Nephron (organoid): ENCODE measurements at regions not wholly inside any gene's neighbourhood (a gene's known extent, or its start where the extent isn't known, plus 50 kb on each side); places are given as distances from the start of the nearest gene placed in this dataset.

Source experiments
- H3K27ac Mint-ChIP-seq, 3 experiments: 2 replicates each; pipeline ENCODE4 v1.8.0; 2020; ENCODE audit warnings: mixed read lengths in 3 of 3, mild to moderate bottlenecking in 2 of 3, moderate library complexity in 1 of 3
- H3K27me3 Mint-ChIP-seq: 2 replicates; pipeline ENCODE4 v1.8.0; 2021; ENCODE audit warnings: low read depth, mild to moderate bottlenecking, moderate library complexity, mixed read lengths
- H3K36me3 Mint-ChIP-seq: 2 replicates; pipeline ENCODE4 v1.8.0; 2020; ENCODE audit warnings: low read depth, mixed read lengths
- H3K4me1 Mint-ChIP-seq: 2 replicates; pipeline ENCODE4 v1.8.0; 2020; ENCODE audit warnings: mixed read lengths
- H3K4me3 Mint-ChIP-seq, 3 experiments: 2 replicates each; pipeline ENCODE4 v1.8.0; 2020; ENCODE audit warnings: mild to moderate bottlenecking in 3 of 3, mixed read lengths in 3 of 3, moderate library complexity in 2 of 3
- H3K9me3 Mint-ChIP-seq: 2 replicates; pipeline ENCODE4 v1.8.0; 2020; ENCODE audit warnings: mixed read lengths
- TF ChIP-seq, protein P1 (sequence below), 3 experiments: fragments of 200-600 bp; sonication (generic); IDR thresholded peaks; one replicate each; pipeline ENCODE4 v1.5.0; 2021; ENCODE audit warnings: antibody characterized with exemption in 3 of 3; ENCODE audit not compliant: unreplicated experiment in 3 of 3

DNA sequence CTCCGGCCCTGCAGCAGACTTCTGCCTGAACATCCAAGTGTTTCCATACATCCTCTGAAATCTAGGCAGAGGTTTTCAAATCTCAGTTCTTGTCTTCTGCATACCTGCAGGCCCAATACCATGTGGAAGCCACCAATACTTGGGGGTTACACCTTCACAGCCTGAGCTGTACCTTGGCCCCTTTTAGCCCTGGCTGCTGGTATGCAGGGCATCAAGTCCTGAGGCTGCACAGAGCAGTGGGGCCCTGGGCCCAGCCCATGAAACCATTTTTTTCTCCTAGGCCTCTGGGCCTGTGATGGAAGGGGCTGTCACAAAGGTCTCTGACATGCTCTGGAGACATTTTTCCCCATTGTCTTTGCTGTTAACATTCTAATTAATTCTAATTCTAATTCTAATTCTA, 680.6 kb downstream of the ELAVL2 start:
- Mint-ChIP-seq H3K27ac (no peak overlapping the region), H3K4me3 (no peak overlapping the region), H3K9me3 (peaks cover 15% of the 10 kb centered on the region)

DNA sequence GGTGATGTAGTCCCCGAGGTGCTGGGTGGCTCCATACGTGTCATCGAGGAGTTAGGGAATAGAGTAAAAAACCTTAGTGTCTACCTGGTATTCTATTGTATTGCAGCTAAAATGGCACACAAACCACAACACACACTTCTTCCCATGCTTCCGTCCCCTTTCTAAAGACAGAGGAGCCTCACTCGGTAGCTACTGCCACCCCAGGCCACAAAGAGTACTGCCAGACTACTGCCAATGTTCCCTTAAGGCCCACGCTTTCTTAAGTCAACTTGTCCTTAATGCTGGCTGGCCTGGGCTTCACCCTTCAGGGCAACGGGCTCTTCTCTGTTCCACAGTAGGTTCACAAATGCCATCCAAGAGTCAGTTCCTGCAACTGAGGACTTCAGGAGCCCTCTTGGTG, 673.0 kb downstream of the ELAVL2 start:
- peaks cover 6% of the 10 kb centered on the region for H3K9me3 Mint-ChIP-seq
- H3K4me3 Mint-ChIP-seq = no peak overlapping the region
- no peak overlapping the region for H3K27ac Mint-ChIP-seq
- H3K36me3 Mint-ChIP-seq = no peaks in the 10 kb centered on the region
- TF ChIP-seq, protein P1, sequence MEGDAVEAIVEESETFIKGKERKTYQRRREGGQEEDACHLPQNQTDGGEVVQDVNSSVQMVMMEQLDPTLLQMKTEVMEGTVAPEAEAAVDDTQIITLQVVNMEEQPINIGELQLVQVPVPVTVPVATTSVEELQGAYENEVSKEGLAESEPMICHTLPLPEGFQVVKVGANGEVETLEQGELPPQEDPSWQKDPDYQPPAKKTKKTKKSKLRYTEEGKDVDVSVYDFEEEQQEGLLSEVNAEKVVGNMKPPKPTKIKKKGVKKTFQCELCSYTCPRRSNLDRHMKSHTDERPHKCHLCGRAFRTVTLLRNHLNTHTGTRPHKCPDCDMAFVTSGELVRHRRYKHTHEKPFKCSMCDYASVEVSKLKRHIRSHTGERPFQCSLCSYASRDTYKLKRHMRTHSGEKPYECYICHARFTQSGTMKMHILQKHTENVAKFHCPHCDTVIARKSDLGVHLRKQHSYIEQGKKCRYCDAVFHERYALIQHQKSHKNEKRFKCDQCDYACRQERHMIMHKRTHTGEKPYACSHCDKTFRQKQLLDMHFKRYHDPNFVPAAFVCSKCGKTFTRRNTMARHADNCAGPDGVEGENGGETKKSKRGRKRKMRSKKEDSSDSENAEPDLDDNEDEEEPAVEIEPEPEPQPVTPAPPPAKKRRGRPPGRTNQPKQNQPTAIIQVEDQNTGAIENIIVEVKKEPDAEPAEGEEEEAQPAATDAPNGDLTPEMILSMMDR (IDR thresholded peaks at IDR 0.05; ENCODE audit: unreplicated experiment in 3 of 3) = no peak
- H3K4me1 Mint-ChIP-seq = no peaks in the 10 kb centered on the region
- no peaks in the 10 kb centered on the region for H3K27me3 Mint-ChIP-seq

More for the DNA sequence above, 680.6 kb downstream of the ELAVL2 start:
- H3K4me1 Mint-ChIP-seq = no peaks in the 10 kb centered on the region
- H3K27me3 Mint-ChIP-seq = no peaks in the 10 kb centered on the region
- H3K36me3 Mint-ChIP-seq = peaks cover 4% of the 10 kb centered on the region
- TF ChIP-seq, protein P1 (IDR thresholded peaks at IDR 0.05; ENCODE audit: unreplicated experiment in 3 of 3) = no peak

DNA sequence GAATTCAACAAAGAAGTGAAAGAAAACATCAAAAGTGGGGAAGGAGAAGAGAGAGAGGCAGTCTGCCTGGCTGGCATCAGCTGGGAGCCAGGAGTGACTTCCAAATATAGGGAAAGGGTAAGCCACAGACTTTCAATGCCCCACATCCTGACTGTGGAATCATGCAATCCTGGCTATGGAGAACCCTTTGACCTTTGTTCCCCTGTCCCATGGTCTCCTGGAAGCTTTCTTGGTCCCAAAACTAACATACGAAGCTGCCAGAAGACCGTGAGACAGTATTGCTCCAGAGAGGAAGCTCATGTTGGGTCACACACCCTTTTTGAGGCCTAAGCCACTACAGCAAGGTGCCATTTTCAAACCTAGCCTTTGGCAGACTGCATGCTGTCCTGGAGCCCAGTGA, 665.5 kb downstream of the ELAVL2 start:
- TF ChIP-seq, protein P1 (IDR thresholded peaks at IDR 0.05; ENCODE audit: unreplicated experiment in 3 of 3) = no peak
- no peaks in the 10 kb centered on the region for H3K27me3 Mint-ChIP-seq
- H3K36me3 Mint-ChIP-seq = no peaks in the 10 kb centered on the region
- no peak overlapping the region for H3K4me3 Mint-ChIP-seq
- H3K4me1 Mint-ChIP-seq = no peaks in the 10 kb centered on the region
- H3K27ac Mint-ChIP-seq = no peak overlapping the region
- no peaks in the 10 kb centered on the region for H3K9me3 Mint-ChIP-seq

DNA sequence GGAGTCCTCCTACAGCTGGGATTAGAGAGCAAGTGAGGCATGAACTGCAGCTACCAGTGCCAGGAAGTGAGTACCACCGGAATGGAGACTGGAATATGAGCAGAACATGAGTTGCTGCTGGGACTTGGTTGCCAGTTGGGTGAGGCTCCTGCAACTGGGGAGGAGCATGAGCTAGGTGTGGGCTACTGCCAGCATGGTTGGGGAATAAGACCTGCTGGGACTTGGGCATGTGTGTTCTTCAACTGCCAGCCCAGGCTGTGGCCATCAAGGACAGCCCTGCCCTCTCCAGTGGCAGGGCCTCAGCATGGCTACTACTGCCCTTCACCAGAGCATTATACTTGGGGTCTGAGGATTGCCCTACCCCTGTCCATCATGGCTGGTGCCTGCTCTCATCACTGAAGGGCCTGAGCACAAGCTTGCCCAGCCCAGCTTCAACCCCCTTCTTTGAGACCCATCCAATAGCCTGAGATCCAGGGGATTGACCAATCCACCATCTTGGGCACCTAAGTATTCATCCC, 665.0 kb downstream of the ELAVL2 start:
- no peaks in the 10 kb centered on the region for H3K9me3 Mint-ChIP-seq
- H3K4me3 Mint-ChIP-seq = no peak overlapping the region
- no peaks in the 10 kb centered on the region for H3K36me3 Mint-ChIP-seq
- no peaks in the 10 kb centered on the region for H3K4me1 Mint-ChIP-seq
- no peak overlapping the region for H3K27ac Mint-ChIP-seq
- TF ChIP-seq, protein P1 (IDR thresholded peaks at IDR 0.05; ENCODE audit: unreplicated experiment in 3 of 3) = no peak
- H3K27me3 Mint-ChIP-seq = no peaks in the 10 kb centered on the region

DNA sequence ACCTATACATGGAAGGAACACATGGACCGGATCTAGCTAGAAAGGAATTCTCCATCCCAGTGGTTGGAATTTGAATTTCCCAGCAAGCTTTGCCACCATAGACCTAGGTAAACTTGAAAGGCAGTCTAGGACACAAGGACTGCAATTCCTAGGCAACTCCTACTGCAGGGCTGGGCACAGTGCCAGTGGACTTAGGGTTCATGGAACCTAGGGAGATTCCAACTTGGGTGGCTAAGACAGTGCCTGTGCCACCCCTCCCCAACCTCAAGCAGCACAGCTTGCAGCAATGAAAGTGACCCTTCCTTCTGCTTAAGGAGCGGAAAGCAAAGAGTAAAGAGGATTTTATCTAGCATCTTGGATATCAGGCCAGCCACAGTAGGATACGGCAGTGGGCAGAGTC, 663.3 kb downstream of the ELAVL2 start:
- Mint-ChIP-seq H3K9me3 (no peaks in the 10 kb centered on the region), H3K4me3 (no peak overlapping the region), H3K36me3 (no peaks in the 10 kb centered on the region), H3K4me1 (no peaks in the 10 kb centered on the region), H3K27me3 (no peaks in the 10 kb centered on the region), H3K27ac (no peak overlapping the region)
- TF ChIP-seq, protein P1 (IDR thresholded peaks at IDR 0.05; ENCODE audit: unreplicated experiment in 3 of 3) = no peak

DNA sequence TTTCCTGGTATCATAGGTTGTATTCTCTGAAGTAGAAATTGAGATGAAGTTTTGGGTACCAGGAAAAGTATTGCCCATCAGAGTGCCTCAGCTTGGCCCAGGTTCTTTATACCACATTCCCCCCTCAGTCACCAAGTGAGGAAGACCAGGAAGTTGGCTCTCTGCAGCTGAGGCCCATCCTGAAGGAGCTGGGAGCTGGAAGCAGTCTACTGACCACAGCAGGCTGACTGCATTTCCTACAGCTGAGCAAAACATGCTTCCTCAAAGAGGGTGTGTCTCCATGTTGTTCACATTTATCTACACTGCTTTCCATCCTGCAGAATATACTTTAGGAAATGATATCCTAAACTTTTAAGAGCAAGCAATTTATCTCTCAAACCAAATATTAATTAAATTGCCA, 654.6 kb downstream of the ELAVL2 start:
- Mint-ChIP-seq H3K27me3 (no peaks in the 10 kb centered on the region), H3K36me3 (no peaks in the 10 kb centered on the region), H3K4me1 (no peaks in the 10 kb centered on the region), H3K9me3 (peaks cover 5% of the 10 kb centered on the region), H3K27ac (no peak overlapping the region), H3K4me3 (no peak overlapping the region)
- TF ChIP-seq, protein P1 (IDR thresholded peaks at IDR 0.05; ENCODE audit: unreplicated experiment in 3 of 3) = no peak
